ENCODE measurements at regions not wholly inside any gene's neighbourhood (a gene's known extent, or its start where the extent isn't known, plus 50 kb on each side); places are given as distances from the start of the nearest gene placed in this dataset.

DNA sequence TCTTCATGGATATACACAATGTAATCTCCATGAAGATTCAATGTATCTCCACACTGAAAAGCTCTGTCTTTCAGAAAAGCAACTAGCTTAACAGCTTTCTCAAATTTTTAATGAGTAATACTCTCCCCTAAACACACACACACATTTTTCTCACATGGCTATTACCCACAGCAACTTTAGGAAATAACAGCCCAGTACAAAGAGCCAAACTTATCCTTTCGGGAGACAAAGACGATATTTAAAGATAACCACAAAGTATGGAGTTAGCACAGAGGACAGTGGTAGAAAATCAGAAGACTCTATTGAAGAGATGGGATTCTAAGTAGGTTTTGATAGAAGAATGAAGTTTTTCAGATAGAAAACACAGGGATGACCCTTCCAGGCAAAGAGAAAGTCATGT, 394.9 kb upstream of the TRIB2 start:
- H3K27ac ChIP-seq = no peak overlapping the region
- H3K4me3 ChIP-seq = no peak overlapping the region
- FAIRE-seq (no peak), ATAC-seq (no peak), DNase-seq (ENCODE audit: low read depth in 1 of 2, low spot score in 1 of 2) (no peak)
- 10% methylated on average over 2 of the region's 2 CpGs for WGBS (ENCODE audit: missing lambda C conversion rate)
- H3K4me2 ChIP-seq = no peak overlapping the region
- TF ChIP-seq, protein P1, sequence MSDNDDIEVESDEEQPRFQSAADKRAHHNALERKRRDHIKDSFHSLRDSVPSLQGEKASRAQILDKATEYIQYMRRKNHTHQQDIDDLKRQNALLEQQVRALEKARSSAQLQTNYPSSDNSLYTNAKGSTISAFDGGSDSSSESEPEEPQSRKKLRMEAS (IDR thresholded peaks at IDR 0.05) = no peak
- TF ChIP-seq HOXB5 (CRISPR knock-in tag; IDR thresholded peaks at IDR 0.05) = no peak
- no peak for TF ChIP-seq NPAS2 (CRISPR knock-in tag; IDR thresholded peaks at IDR 0.05; ENCODE audit: borderline replicate concordance)
- TF ChIP-seq, protein P2, sequence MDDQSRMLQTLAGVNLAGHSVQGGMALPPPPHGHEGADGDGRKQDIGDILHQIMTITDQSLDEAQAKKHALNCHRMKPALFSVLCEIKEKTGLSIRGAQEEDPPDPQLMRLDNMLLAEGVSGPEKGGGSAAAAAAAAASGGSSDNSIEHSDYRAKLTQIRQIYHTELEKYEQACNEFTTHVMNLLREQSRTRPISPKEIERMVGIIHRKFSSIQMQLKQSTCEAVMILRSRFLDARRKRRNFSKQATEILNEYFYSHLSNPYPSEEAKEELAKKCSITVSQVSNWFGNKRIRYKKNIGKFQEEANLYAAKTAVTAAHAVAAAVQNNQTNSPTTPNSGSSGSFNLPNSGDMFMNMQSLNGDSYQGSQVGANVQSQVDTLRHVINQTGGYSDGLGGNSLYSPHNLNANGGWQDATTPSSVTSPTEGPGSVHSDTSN (IDR thresholded peaks at IDR 0.05) = no peak
- no peak for TF ChIP-seq KDM1A (IDR thresholded peaks at IDR 0.05; ENCODE audit: low read depth)
- no peak for TF ChIP-seq ZNF302 (CRISPR knock-in tag; IDR thresholded peaks at IDR 0.05)
- TF ChIP-seq CEBPB (IDR thresholded peaks at IDR 0.05) = no peak
- TF ChIP-seq NR3C1 (IDR thresholded peaks at IDR 0.05) = no peak
- TF ChIP-seq KDM5A (IDR thresholded peaks at IDR 0.05) = no peak
- no peak for TF ChIP-seq CHD2 (IDR thresholded peaks at IDR 0.05; ENCODE audit: low read length, partially characterized antibody)
- TF ChIP-seq TFCP2L1 (CRISPR knock-in tag; IDR thresholded peaks at IDR 0.05) = no peak
- TF ChIP-seq RFX5 (IDR thresholded peaks at IDR 0.05) = no peak
- TF ChIP-seq MAFK (IDR thresholded peaks at IDR 0.05; ENCODE audit: partially characterized antibody) = no peak
- no peak for TF ChIP-seq ELK1 (IDR thresholded peaks at IDR 0.05; ENCODE audit: low read depth, low read length)
- TF ChIP-seq FOXS1 (CRISPR knock-in tag; IDR thresholded peaks at IDR 0.05) = no peak
- no peak for TF ChIP-seq HDAC2 (IDR thresholded peaks at IDR 0.05)
- no peak for TF ChIP-seq HES2 (IDR thresholded peaks at IDR 0.05)
- no peak for TF ChIP-seq CHD4 (IDR thresholded peaks at IDR 0.05; ENCODE audit: borderline replicate concordance)
- no peaks in the 10 kb centered on the region for H3K9me3 ChIP-seq
- peaks cover 4% of the 10 kb centered on the region; the same call in 1 of the 3 replicates for H3K4me1 ChIP-seq
- POLR2A ChIA-PET = no interaction called here
- CTCF ChIA-PET = interaction anchor here (1.0 to 1.1 kb wide), 2 partner anchors 103 to 685 kb away, joined by 3 to 4 read pairs; no protein-coding TSS in a partner anchor

GRCh38 chr2:12325806-12326205, 390.9 kb upstream of the TRIB2 start:
- FAIRE-seq (no peak), DNase-seq (ENCODE audit: low read depth in 1 of 2, low spot score in 1 of 2) (no peak), ATAC-seq (no peak; a peak in 1 of 6 replicates)
- CTCF ChIA-PET = interaction anchor here (1.0 to 1.7 kb wide), 2 partner anchors 12 kb away, joined by 3 to 5 read pairs; no protein-coding TSS in a partner anchor
- no peaks in the 10 kb centered on the region for H3K4me1 ChIP-seq
- H3K4me3 ChIP-seq = no peak overlapping the region
- no peak overlapping the region for H3K27ac ChIP-seq
- WGBS (ENCODE audit: missing lambda C conversion rate) = 24% methylated on average over 9 of the region's 9 CpGs
- H3K9me3 ChIP-seq = no peaks in the 10 kb centered on the region
- TF ChIP-seq CEBPB (IDR thresholded peaks at IDR 0.05) (no peak), BHLHE40 (IDR thresholded peaks at IDR 0.05; ENCODE audit: low read depth, low read length) (no peak), NFE2L2 (conservative IDR thresholded peaks at IDR 0.05; ENCODE audit: low read length) (no peak), HDAC2 (IDR thresholded peaks at IDR 0.05) (no peak), KDM5A (IDR thresholded peaks at IDR 0.05) (no peak), POLR2A (IDR thresholded peaks at IDR 0.05; ENCODE audit: low read length) (no peak), KDM1A (IDR thresholded peaks at IDR 0.05; ENCODE audit: low read depth) (no peak), HOXB5 (CRISPR knock-in tag; IDR thresholded peaks at IDR 0.05) (no peak)
- TF ChIP-seq, protein P2 (IDR thresholded peaks at IDR 0.05) = no peak
- no peak overlapping the region for H3K4me2 ChIP-seq
- POLR2A ChIA-PET = no interaction called here

Data from A549 (cell line).